Central memory CD8-positive, alpha-beta T cell (primary cell): ENCODE measurements at regions not wholly inside any gene's neighbourhood (a gene's known extent, or its start where the extent isn't known, plus 50 kb on each side); places are given as distances from the start of the nearest gene placed in this dataset.

Experiments used
- ATAC-seq: fragments of 150-1000 bp; cut with Tn5 transposase; replicated peaks from 2 replicates; pipeline ENCODE4 v1.10.0; 2022; ENCODE audit warnings: mild to moderate bottlenecking, moderate FRiP score, moderate number of reproducible peaks; ENCODE audit not compliant: poor library complexity, severe bottlenecking; ENCODE audit errors: extremely low read depth
- DNase-seq, 2 donors: peaks; one replicate each; pipeline ENCODE4 v3.0.0; 2021; ENCODE audit warnings: low spot score in 2 of 2
- H3K27ac Mint-ChIP-seq: one replicate; pipeline ENCODE4 v1.8.0; 2022; ENCODE audit warnings: low read depth, mild to moderate bottlenecking, moderate library complexity, mixed read lengths
- H3K27me3 Mint-ChIP-seq: one replicate; pipeline ENCODE4 v1.8.0; 2022; ENCODE audit warnings: mixed read lengths
- H3K36me3 Mint-ChIP-seq: one replicate; pipeline ENCODE4 v1.8.0; 2022; ENCODE audit warnings: mild to moderate bottlenecking, moderate library complexity, mixed read lengths; ENCODE audit not compliant: insufficient read depth
- H3K4me1 Mint-ChIP-seq: one replicate; pipeline ENCODE4 v1.8.0; 2022; ENCODE audit warnings: mixed read lengths
- H3K4me3 Mint-ChIP-seq: one replicate; pipeline ENCODE4 v1.8.0; 2022; ENCODE audit warnings: mild to moderate bottlenecking, moderate library complexity, mixed read lengths
- H3K9me3 Mint-ChIP-seq: one replicate; pipeline ENCODE4 v1.8.0; 2022; ENCODE audit warnings: mixed read lengths

DNA sequence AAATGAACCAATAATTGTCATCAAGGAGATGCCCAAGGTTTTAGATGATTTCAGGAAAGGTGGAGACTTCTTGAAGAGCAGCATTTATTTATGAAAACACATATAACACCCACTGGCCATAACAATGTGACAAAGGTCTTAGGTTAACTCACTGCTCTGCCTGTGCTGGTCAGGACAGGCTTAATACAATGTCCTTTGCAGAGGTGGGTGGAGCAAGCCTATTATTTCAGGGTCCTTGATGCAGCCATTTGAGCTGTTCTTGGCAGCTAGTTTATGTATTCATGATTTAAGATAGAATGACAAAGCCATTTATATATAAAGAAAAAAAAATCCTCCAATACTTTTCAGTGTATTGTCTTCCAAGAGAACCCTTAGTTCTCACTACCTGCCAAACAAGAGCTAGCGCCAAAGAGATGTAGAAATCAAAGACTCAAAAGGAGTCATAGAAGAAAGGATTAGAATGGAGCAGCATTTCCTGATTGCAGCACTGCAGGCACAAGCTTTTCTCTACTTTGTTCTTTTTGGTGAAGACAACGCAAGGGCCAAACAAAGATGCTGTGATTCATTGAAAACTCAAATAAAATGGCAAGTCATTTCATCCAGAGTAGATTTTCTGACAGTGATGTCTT, 124.3 kb upstream of the TSHZ2 start:
- Mint-ChIP-seq H3K4me3 (no peak overlapping the region), H3K36me3 (no peaks in the 10 kb centered on the region), H3K27me3 (peaks cover 50% of the 10 kb centered on the region), H3K4me1 (no peaks in the 10 kb centered on the region), H3K9me3 (no peaks in the 10 kb centered on the region), H3K27ac (no peak overlapping the region)
- DNase-seq (no peak), ATAC-seq (no peak)

DNA sequence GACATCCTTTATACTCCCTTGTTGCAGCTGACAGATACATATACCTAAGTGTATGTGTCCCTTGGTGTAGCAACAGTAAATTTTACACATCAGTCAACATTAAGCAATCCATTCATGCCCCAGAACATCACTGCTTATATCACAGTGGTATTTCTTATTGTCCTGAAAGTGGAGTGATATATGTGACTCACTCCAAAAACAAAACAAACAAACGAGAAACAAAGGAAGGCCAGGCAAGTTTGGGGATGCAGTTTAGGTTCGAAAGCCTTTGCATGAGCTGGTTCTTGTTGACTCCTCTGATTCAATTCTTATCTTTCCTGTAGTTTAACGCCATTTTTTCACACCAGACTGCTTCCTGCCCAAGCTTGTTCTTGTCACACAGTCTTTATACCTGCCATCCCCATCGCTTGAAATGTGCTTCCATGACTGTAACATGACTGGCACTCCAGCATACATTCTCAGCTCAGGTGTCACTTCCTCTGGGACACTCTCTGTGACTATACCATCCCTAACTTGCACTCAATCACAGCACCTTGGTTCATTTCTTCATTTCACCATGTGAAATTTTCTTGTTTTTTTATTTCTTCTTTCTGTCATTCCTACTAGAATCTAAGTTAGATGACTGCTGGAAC, 125.0 kb upstream of the TSHZ2 start:
- H3K4me3 Mint-ChIP-seq: no peak overlapping the region
- no peak for DNase-seq
- no peak overlapping the region for H3K27ac Mint-ChIP-seq
- H3K36me3 Mint-ChIP-seq: no peaks in the 10 kb centered on the region
- ATAC-seq: no peak
- peaks cover 54% of the 10 kb centered on the region for H3K27me3 Mint-ChIP-seq
- no peaks in the 10 kb centered on the region for H3K4me1 Mint-ChIP-seq
- H3K9me3 Mint-ChIP-seq: no peaks in the 10 kb centered on the region

DNA sequence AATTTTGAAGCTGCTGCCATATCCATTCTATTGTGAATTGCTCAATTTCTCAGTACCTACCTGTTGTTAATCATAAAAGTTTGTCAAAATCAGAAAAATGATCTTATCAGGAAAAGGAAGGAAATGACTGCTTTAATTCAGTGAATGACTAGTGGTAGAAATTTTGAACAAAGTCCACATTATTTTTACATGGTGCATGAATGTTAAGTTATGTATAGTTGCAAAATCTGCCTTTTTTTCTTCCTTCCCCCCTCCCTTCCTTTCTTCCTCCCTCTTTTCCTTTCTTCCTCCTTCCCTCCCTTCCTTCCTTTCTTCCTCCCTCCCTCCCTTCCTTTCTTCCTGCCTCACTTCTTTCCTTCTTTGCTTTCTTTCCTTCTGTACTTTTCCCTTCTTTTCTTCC, 127.1 kb upstream of the TSHZ2 start:
- Mint-ChIP-seq H3K4me1 (no peaks in the 10 kb centered on the region), H3K36me3 (no peaks in the 10 kb centered on the region), H3K9me3 (no peaks in the 10 kb centered on the region), H3K27ac (no peak overlapping the region), H3K27me3 (peaks cover 66% of the 10 kb centered on the region), H3K4me3 (no peak overlapping the region)
- ATAC-seq (no peak), DNase-seq (no peak)

DNA sequence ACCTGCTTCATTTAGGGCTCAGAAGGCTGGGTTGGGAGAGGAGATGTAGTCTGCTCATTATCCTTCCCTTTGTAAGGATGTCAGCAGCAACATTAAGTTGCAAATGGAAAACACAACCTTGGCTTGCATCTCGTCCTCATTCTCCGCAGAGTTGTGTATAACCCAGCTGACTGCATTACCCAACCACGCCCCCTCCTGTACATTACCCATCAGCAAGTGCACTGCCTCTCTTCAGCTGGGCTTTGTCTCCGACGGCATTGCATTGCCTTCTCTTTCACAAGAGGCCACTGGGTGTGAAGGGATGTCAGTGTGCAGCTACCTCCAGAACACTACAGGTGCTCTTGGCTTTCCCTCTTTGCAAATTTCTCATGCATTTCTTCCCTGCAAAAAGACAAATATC, 128.7 kb upstream of the TSHZ2 start:
- no peaks in the 10 kb centered on the region for H3K9me3 Mint-ChIP-seq
- DNase-seq (no peak), ATAC-seq (no peak)
- H3K4me1 Mint-ChIP-seq: no peaks in the 10 kb centered on the region
- H3K27ac Mint-ChIP-seq: no peak overlapping the region
- H3K27me3 Mint-ChIP-seq: peaks cover 75% of the 10 kb centered on the region
- H3K36me3 Mint-ChIP-seq: no peaks in the 10 kb centered on the region
- no peak overlapping the region for H3K4me3 Mint-ChIP-seq

DNA sequence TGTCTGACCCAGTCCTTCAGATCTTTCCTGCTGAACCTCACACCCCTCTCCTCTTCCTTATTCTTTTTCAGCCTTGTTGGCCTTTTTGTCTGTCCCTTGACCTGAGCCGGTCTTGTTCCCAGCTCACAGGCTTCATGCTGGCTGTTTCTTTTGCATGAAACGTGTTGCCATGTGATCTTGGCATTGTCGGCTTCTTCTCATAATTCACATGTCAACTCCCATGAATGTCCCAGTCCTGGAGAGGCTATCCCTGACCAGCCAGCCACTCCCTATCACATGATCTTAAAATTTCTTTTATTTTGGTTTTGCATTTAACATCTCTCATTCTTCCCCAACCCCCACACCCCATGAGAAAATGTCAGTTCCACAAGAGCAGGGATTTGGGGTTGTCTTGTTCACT, 131.2 kb upstream of the TSHZ2 start:
- Mint-ChIP-seq H3K27me3 (peaks cover 62% of the 10 kb centered on the region), H3K4me3 (no peak overlapping the region), H3K4me1 (no peaks in the 10 kb centered on the region), H3K9me3 (no peaks in the 10 kb centered on the region), H3K27ac (no peak overlapping the region), H3K36me3 (no peaks in the 10 kb centered on the region)
- ATAC-seq (no peak), DNase-seq (no peak)

GRCh38 chr20:52840041-52840440, 132.1 kb upstream of the TSHZ2 start:
- Mint-ChIP-seq H3K36me3 (no peaks in the 10 kb centered on the region), H3K9me3 (no peaks in the 10 kb centered on the region), H3K4me3 (no peak overlapping the region), H3K27me3 (peaks cover 52% of the 10 kb centered on the region), H3K27ac (no peak overlapping the region), H3K4me1 (no peaks in the 10 kb centered on the region)
- ATAC-seq (no peak), DNase-seq (no peak)

- ATAC-seq (no peak), DNase-seq (no peak)
- Mint-ChIP-seq H3K27me3 (peaks cover 38% of the 10 kb centered on the region), H3K27ac (no peak overlapping the region), H3K9me3 (no peaks in the 10 kb centered on the region), H3K4me3 (no peak overlapping the region), H3K4me1 (no peaks in the 10 kb centered on the region), H3K36me3 (no peaks in the 10 kb centered on the region)
These were observed 133.5 kb upstream of the TSHZ2 start for GRCh38 chr20:52838510-52839241.

- no peak for DNase-seq
- Mint-ChIP-seq H3K27me3 (peaks cover 26% of the 10 kb centered on the region), H3K9me3 (no peaks in the 10 kb centered on the region)
These were observed 134.8 kb upstream of the TSHZ2 start for GRCh38 chr20:52837378-52837777.

GRCh38 chr20:52833901-52834300, 138.3 kb upstream of the TSHZ2 start:
- no peaks in the 10 kb centered on the region for H3K9me3 Mint-ChIP-seq
- DNase-seq: no peak
- H3K4me3 Mint-ChIP-seq: no peak overlapping the region
- peaks cover 20% of the 10 kb centered on the region for H3K27me3 Mint-ChIP-seq
- H3K36me3 Mint-ChIP-seq: no peaks in the 10 kb centered on the region
- no peak for ATAC-seq
- H3K27ac Mint-ChIP-seq: no peak overlapping the region
- H3K4me1 Mint-ChIP-seq: no peaks in the 10 kb centered on the region

More at GRCh38 chr20:52837378-52837777, 134.8 kb upstream of the TSHZ2 start:
- no peaks in the 10 kb centered on the region for H3K4me1 Mint-ChIP-seq
- no peak overlapping the region for H3K27ac Mint-ChIP-seq
- H3K4me3 Mint-ChIP-seq: no peak overlapping the region
- ATAC-seq: no peak
- H3K36me3 Mint-ChIP-seq: no peaks in the 10 kb centered on the region

DNA sequence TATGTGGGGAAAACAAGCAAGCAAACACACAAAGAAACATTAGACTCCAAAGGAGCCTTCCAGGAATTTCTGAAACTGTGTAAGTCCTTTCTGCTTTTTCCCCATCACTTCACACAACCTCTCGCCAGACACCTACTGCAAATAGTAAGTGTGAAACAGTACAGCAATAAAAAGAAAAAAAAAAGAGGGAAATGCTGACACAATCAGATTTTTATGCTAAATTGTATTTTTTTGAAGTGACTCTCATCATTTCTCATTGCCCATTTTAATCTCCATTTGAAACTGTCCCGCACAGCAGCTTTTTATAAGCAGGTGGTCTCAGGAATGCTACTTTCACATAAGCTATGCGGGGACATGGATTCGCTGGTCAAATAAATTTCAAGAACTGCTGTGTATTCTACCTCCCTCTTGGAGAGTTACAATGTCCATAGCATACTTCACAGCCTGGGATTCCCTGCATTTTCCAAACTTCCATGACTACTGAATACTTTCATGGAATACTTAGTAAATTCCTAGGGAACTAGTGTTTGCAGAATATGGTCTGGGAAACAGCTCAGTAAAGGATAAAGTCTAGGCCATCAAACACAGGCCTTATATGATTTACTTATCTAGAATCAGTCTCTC, 139.9 kb upstream of the TSHZ2 start:
- no peak for DNase-seq
- Mint-ChIP-seq H3K36me3 (no peaks in the 10 kb centered on the region), H3K4me1 (no peaks in the 10 kb centered on the region), H3K27me3 (peaks cover 11% of the 10 kb centered on the region), H3K4me3 (no peak overlapping the region), H3K9me3 (no peaks in the 10 kb centered on the region), H3K27ac (no peak overlapping the region)
- ATAC-seq: no peak

- ATAC-seq (no peak), DNase-seq (no peak)
- no peaks in the 10 kb centered on the region for H3K36me3 Mint-ChIP-seq
- peaks cover 11% of the 10 kb centered on the region for H3K27me3 Mint-ChIP-seq
- H3K4me1 Mint-ChIP-seq: no peaks in the 10 kb centered on the region
- H3K9me3 Mint-ChIP-seq: no peaks in the 10 kb centered on the region
- no peak overlapping the region for H3K4me3 Mint-ChIP-seq
- H3K27ac Mint-ChIP-seq: no peak overlapping the region
These were observed 141.6 kb upstream of the TSHZ2 start for GRCh38 chr20:52830598-52830997.

- Mint-ChIP-seq H3K4me3 (no peak overlapping the region), H3K27ac (no peak overlapping the region), H3K9me3 (no peaks in the 10 kb centered on the region), H3K27me3 (peaks cover 11% of the 10 kb centered on the region), H3K4me1 (peaks cover 6% of the 10 kb centered on the region), H3K36me3 (no peaks in the 10 kb centered on the region)
- DNase-seq (no peak), ATAC-seq (no peak)
These were observed 143.0 kb upstream of the TSHZ2 start for GRCh38 chr20:52829111-52829510.

DNA sequence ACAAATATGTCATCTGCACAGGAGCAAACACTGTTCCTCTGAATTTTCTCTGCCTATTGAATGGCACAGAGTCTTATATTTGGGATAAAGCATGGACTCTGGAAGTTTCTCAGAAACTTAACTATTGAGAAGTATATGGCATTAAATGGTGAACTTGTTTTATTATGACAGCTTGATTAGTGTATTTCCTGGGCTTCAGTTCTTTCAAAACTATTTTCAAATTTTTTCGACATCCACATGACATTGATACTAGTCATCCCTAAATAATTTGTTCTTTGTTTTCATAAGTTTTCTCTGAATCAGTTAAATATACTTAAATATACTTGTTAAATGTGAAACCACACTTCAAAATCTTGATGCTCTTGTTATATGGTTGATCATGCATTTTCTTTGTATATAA, 144.0 kb upstream of the TSHZ2 start:
- peaks cover 6% of the 10 kb centered on the region for H3K4me1 Mint-ChIP-seq
- ATAC-seq: no peak
- no peaks in the 10 kb centered on the region for H3K36me3 Mint-ChIP-seq
- DNase-seq: no peak
- H3K27me3 Mint-ChIP-seq: peaks cover 11% of the 10 kb centered on the region
- no peak overlapping the region for H3K4me3 Mint-ChIP-seq
- no peaks in the 10 kb centered on the region for H3K9me3 Mint-ChIP-seq
- H3K27ac Mint-ChIP-seq: no peak overlapping the region
